IPS-20b (cell line): ENCODE measurements at regions not wholly inside any gene's neighbourhood (a gene's known extent, or its start where the extent isn't known, plus 50 kb on each side); places are given as distances from the start of the nearest gene placed in this dataset.
"Not testable (repeated sequence)": the region's sequence is repeated elsewhere in the genome, so short reads cannot be mapped to it uniquely, and the experiment has no call there.

Experiments used
- H3K27ac ChIP-seq: one replicate; pipeline ENCODE4 v1.5.1; 2013; ENCODE audit warnings: low read length
- H3K27me3 ChIP-seq: 2 replicates; pipeline ENCODE4 v1.6.1; 2013; ENCODE audit warnings: mild to moderate bottlenecking, low read length, inconsistent platforms; ENCODE audit not compliant: insufficient read depth
- H3K36me3 ChIP-seq: 2 replicates; pipeline ENCODE4 v1.6.1; 2013; ENCODE audit warnings: low read depth, mild to moderate bottlenecking, inconsistent platforms, low read length, moderate library complexity; ENCODE audit not compliant: insufficient read depth
- H3K4me1 ChIP-seq: 2 replicates; pipeline ENCODE4 v1.6.1; 2013; ENCODE audit warnings: mild to moderate bottlenecking, control low read depth, inconsistent platforms, low read length, moderate library complexity; ENCODE audit not compliant: insufficient read depth
- H3K4me3 ChIP-seq: 2 replicates; pipeline ENCODE4 v1.5.1; 2013; ENCODE audit warnings: mild to moderate bottlenecking, low read length, inconsistent platforms
- H3K9ac ChIP-seq: 2 replicates; pipeline ENCODE4 v1.6.1; 2013; ENCODE audit warnings: low read depth, mild to moderate bottlenecking, inconsistent platforms, low read length, moderate library complexity
- H3K9me3 ChIP-seq: 2 replicates; pipeline ENCODE4 v1.6.1; 2013; ENCODE audit warnings: mild to moderate bottlenecking, low read depth, low read length, inconsistent platforms; ENCODE audit not compliant: insufficient read depth

DNA sequence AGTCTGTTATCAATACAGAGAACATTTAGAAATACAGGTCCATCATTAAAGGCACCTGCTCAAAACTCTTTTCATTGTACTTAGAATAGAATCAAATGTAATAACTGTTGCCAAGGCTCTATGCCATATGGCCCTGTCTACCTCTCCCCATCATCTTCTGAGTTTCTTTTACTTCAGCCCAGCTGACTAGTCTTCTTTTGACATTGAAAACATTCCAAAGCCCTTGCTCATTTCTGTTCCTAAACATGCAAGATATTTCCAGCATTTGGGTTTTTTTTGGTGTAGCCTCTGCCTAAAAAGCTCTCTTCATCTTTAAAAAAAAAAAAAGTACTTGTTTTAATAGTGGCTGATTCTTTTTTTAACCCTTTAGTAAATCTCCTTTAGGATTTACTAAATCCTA lies 165.5 kb upstream of the SMIM30 start:
- H3K27ac ChIP-seq: no peak overlapping the region
- no peak overlapping the region for H3K9ac ChIP-seq
- H3K4me3 ChIP-seq: no peak overlapping the region
- no peaks in the 10 kb centered on the region for H3K36me3 ChIP-seq
- no peaks in the 10 kb centered on the region for H3K9me3 ChIP-seq
- no peaks in the 10 kb centered on the region for H3K27me3 ChIP-seq
- H3K4me1 ChIP-seq: no peaks in the 10 kb centered on the region

GRCh38 chr7:113282875-113283274 lies 164.5 kb upstream of the SMIM30 start:
- Histone ChIP-seq H3K36me3 (no peaks in the 10 kb centered on the region), H3K9ac (no peak overlapping the region), H3K9me3 (no peaks in the 10 kb centered on the region), H3K4me3 (no peak overlapping the region), H3K27me3 (no peaks in the 10 kb centered on the region), H3K27ac (no peak overlapping the region), H3K4me1 (no peaks in the 10 kb centered on the region)

- Histone ChIP-seq H3K9me3 (0 out of 2 replicates have a peak, but pooled peaks cover 3% of the 10 kb centered on the region), H3K27me3 (no peaks in the 10 kb centered on the region), H3K4me3 (no peak overlapping the region), H3K27ac (no peak overlapping the region), H3K4me1 (no peaks in the 10 kb centered on the region), H3K36me3 (no peaks in the 10 kb centered on the region), H3K9ac (no peak overlapping the region)
Measured at GRCh38 chr7:113281223-113281622, 162.9 kb upstream of the SMIM30 start.

GRCh38 chr7:113279256-113279655 lies 160.9 kb upstream of the SMIM30 start:
- Histone ChIP-seq H3K4me3 (no peak overlapping the region), H3K36me3 (no peaks in the 10 kb centered on the region), H3K27me3 (no peaks in the 10 kb centered on the region), H3K9me3 (peaks cover 11% of the 10 kb centered on the region), H3K27ac (no peak overlapping the region), H3K4me1 (no peaks in the 10 kb centered on the region), H3K9ac (no peak overlapping the region)

- H3K4me3 ChIP-seq: no peak overlapping the region
Measured at GRCh38 chr7:113270790-113271189, 152.4 kb upstream of the SMIM30 start.

GRCh38 chr7:113269592-113269991 lies 151.2 kb upstream of the SMIM30 start:
- H3K36me3 ChIP-seq, H3K4me3 ChIP-seq, H3K27me3 ChIP-seq, H3K4me1 ChIP-seq, H3K9ac ChIP-seq, H3K27ac ChIP-seq: not testable (repeated sequence)
- H3K9me3 ChIP-seq: peaks cover 10% of the 10 kb centered on the region; the same call in 1 of the 2 replicates

More at GRCh38 chr7:113270790-113271189, 152.4 kb upstream of the SMIM30 start:
- Histone ChIP-seq H3K36me3 (no peaks in the 10 kb centered on the region), H3K4me1 (no peaks in the 10 kb centered on the region), H3K27me3 (no peaks in the 10 kb centered on the region), H3K27ac (no peak overlapping the region), H3K9me3 (peaks cover 16% of the 10 kb centered on the region), H3K9ac (no peak overlapping the region)

DNA sequence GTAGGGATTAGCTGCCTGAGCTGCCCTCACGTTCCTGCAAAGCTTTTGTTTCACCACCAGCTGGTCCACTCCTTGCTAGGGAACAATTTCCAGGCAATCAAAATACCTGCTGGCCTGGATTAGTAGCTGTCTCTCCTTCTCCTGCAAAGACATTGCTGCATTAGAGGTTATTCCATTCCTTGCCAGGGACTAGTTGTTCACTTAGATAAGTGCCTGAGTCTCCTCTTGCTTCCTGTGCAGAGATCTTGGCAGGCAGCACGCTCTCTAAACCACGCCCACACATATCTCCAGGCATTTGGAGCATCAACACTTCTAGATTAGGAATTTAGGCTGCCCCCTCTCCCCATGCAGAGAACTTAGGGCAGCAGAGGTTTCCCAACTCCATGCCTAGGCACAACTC lies 150.4 kb upstream of the SMIM30 start:
- no peaks in the 10 kb centered on the region for H3K27me3 ChIP-seq
- no peak overlapping the region for H3K4me3 ChIP-seq
- H3K9me3 ChIP-seq: peaks cover 10% of the 10 kb centered on the region; the same call in 1 of the 2 replicates
- no peaks in the 10 kb centered on the region for H3K36me3 ChIP-seq
- no peak overlapping the region for H3K27ac ChIP-seq
- no peak overlapping the region for H3K9ac ChIP-seq
- no peaks in the 10 kb centered on the region for H3K4me1 ChIP-seq

DNA sequence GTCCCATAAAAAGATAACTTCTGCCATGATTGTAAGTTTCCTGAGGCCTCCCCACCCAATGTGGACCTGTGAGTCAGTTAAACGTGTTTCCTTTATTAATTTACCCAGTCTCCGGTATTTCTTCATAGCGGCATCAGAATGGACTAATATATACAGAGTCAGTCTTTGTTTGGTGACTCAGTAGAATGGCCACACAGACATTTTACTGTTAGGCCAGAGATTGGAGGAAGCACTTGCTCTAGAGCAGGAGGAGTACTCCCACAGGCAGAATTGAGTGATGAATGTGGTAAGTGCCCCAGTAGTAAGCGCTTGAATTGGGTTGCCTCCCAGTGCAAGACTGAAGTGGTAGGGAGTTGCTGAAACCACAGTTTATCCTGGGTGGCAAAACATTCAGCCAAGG lies 149.5 kb upstream of the SMIM30 start:
- no peaks in the 10 kb centered on the region for H3K27me3 ChIP-seq
- H3K36me3 ChIP-seq: no peaks in the 10 kb centered on the region
- H3K4me1 ChIP-seq: no peaks in the 10 kb centered on the region
- no peak overlapping the region for H3K27ac ChIP-seq
- peaks cover 10% of the 10 kb centered on the region; the same call in 1 of the 2 replicates for H3K9me3 ChIP-seq
- H3K4me3 ChIP-seq: no peak overlapping the region
- H3K9ac ChIP-seq: no peak overlapping the region

DNA sequence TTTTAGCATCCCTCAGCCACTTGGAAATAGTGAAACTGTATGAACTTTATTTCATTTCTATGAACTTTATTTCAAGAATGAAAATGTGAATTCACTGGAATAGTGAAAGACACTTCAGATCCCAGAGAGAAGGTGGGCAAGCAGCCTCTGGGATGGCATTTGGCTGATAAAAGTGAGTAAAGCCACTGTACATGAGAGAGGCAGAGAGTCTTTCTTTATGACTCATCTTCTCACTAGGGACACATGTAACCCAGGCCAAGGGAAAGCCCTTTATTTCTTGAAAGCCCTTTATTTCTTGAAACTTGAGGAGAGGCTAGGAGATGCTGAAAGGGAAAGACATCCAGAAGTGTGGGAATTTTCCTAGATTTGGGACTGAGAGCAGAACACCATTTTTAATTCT lies 148.9 kb upstream of the SMIM30 start:
- Histone ChIP-seq H3K4me3 (no peak overlapping the region), H3K4me1 (no peaks in the 10 kb centered on the region), H3K27me3 (no peaks in the 10 kb centered on the region), H3K27ac (no peak overlapping the region), H3K9ac (no peak overlapping the region), H3K36me3 (no peaks in the 10 kb centered on the region), H3K9me3 (peaks cover 10% of the 10 kb centered on the region; the same call in 1 of the 2 replicates)

GRCh38 chr7:113263749-113264148 lies 145.4 kb upstream of the SMIM30 start:
- no peak overlapping the region for H3K4me3 ChIP-seq

DNA sequence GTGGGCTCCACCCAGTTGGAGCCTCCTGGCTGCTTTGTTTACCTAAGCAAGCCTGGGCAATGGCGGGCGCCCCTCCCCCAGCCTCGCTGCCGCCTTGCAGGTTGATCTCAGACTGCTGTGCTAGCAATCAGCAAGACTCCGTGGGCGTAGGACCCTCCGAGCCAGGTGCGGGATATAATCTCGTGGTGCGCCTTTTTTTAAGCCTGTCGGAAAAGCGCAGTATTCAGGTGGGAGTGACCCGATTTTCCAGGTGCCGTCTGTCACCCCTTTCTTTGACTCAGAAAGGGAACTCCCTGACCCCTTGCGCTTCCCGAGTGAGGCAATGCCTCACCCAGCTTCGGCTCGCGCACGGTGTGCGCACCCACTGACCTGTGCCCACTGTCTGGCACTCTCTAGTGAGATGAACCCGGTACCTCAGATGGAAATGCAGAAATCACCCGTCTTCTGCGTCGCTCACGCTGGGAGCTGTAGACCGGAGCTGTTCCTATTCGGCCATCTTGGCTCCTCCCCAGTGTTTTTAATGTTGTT lies 144.9 kb upstream of the SMIM30 start:
- H3K9ac ChIP-seq, H3K27me3 ChIP-seq: not testable (repeated sequence)

More at GRCh38 chr7:113263749-113264148, 145.4 kb upstream of the SMIM30 start:
- no peak overlapping the region for H3K27ac ChIP-seq
- no peak overlapping the region for H3K9ac ChIP-seq
- H3K4me1 ChIP-seq: no peaks in the 10 kb centered on the region
- no peaks in the 10 kb centered on the region for H3K36me3 ChIP-seq
- H3K27me3 ChIP-seq: no peaks in the 10 kb centered on the region
- peaks cover 7% of the 10 kb centered on the region; the same call in 1 of the 2 replicates for H3K9me3 ChIP-seq

DNA sequence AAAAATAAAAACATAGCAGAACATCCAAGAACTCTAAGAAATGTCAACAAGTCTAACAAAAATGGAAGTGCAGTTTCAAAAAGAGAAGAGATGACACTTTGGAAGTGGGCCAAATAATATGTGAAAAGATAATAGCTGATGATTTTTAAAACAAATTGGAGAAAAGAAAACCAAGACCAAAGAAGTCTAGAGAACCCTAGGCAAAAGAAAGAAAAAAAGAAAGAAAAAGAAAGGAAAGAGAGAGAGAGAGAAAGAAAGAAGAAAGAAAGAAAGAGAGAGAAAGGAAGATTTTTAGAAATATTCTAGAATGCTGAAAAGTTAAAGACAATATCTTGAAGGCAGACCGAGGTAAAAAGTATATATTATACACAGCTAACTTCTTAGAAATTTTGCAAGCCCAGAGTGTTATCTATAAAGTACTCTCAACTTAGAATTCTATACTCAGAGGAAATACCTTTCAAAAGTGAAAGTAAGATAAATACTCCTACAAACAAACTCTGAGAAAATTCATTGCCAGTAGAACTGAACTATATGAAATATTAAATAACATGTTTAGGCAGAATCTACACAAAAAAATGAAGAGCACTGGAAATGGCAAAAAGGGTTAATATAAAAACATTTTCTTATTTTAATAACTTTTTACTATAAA lies 138.7 kb upstream of the SMIM30 start:
- no peaks in the 10 kb centered on the region for H3K9me3 ChIP-seq
- no peak overlapping the region for H3K4me3 ChIP-seq
- no peaks in the 10 kb centered on the region for H3K4me1 ChIP-seq
- no peaks in the 10 kb centered on the region for H3K27me3 ChIP-seq
- H3K36me3 ChIP-seq: no peaks in the 10 kb centered on the region
- H3K9ac ChIP-seq: no peak overlapping the region
- H3K27ac ChIP-seq: no peak overlapping the region

More for the DNA sequence above, 144.9 kb upstream of the SMIM30 start:
- H3K27ac ChIP-seq, H3K36me3 ChIP-seq, H3K9me3 ChIP-seq, H3K4me3 ChIP-seq, H3K4me1 ChIP-seq: not testable (repeated sequence)
